ENCODE measurements at regions not wholly inside any gene's neighbourhood (a gene's known extent, or its start where the extent isn't known, plus 50 kb on each side); places are given as distances from the start of the nearest gene placed in this dataset.

GRCh38 chr4:111869339-111869738 is 275.9 kb upstream of the FAM241A start:
- TF ChIP-seq, protein P1, sequence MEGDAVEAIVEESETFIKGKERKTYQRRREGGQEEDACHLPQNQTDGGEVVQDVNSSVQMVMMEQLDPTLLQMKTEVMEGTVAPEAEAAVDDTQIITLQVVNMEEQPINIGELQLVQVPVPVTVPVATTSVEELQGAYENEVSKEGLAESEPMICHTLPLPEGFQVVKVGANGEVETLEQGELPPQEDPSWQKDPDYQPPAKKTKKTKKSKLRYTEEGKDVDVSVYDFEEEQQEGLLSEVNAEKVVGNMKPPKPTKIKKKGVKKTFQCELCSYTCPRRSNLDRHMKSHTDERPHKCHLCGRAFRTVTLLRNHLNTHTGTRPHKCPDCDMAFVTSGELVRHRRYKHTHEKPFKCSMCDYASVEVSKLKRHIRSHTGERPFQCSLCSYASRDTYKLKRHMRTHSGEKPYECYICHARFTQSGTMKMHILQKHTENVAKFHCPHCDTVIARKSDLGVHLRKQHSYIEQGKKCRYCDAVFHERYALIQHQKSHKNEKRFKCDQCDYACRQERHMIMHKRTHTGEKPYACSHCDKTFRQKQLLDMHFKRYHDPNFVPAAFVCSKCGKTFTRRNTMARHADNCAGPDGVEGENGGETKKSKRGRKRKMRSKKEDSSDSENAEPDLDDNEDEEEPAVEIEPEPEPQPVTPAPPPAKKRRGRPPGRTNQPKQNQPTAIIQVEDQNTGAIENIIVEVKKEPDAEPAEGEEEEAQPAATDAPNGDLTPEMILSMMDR (IDR thresholded peaks at IDR 0.05; ENCODE audit: control extremely low read depth in 1 of 3, insufficient read depth in 1 of 3, low read depth in 1 of 3, low read length in 3 of 3) = no peak
- TF ChIP-seq GABPA (IDR thresholded peaks at IDR 0.05; ENCODE audit: borderline replicate concordance, insufficient read depth, low read length) (no peak), RXRA (IDR thresholded peaks at IDR 0.05; ENCODE audit: insufficient read depth, low read depth, low read length) (no peak), POLR2A (IDR thresholded peaks at IDR 0.05; ENCODE audit: control extremely low read depth in 1 of 2, low read depth in 2 of 2, low read length in 2 of 2) (no peak), POLR2AphosphoS5 (IDR thresholded peaks at IDR 0.05; ENCODE audit: low read depth, low read length) (no peak), KDM5A (IDR thresholded peaks at IDR 0.05; ENCODE audit: low read length) (no peak), TCF12 (IDR thresholded peaks at IDR 0.05; ENCODE audit: low read depth, low read length) (no peak), CEBPB (IDR thresholded peaks at IDR 0.05; ENCODE audit: low read depth, low read length) (no peak), TEAD4 (IDR thresholded peaks at IDR 0.05; ENCODE audit: low read depth, low read length) (no peak), RFX5 (IDR thresholded peaks at IDR 0.05; ENCODE audit: borderline replicate concordance, low read depth, low read length) (no peak), NRF1 (IDR thresholded peaks at IDR 0.05; ENCODE audit: low read depth, low read length) (no peak)
